ENCODE measurements at regions not wholly inside any gene's neighbourhood (a gene's known extent, or its start where the extent isn't known, plus 50 kb on each side); places are given as distances from the start of the nearest gene placed in this dataset.
A peak's percentile ranks its signal among the peaks of the same experiment; 100 is the strongest.

- in situ Hi-C loops (cut with MboI; ENCODE audit: low pct_unique_long_range_greater_than_20kb in 2 of 9, low sequenced_read_pairs in 9 of 9, unreplicated experiment in 9 of 9): no loop called here
- 80 to 100% (median 82%) methylated on average over 1 to 3 of the region's 3 CpGs; no CpG with 5 or more reads in 7 of the 10 experiments for WGBS, 10 experiments
- H3K4me1 ChIP-seq (replicated peaks in 1 of 2): peaks cover 25 to 31% of the 10 kb centered on the region in 2 donors
- H3K27ac ChIP-seq: no peak overlapping the region
- ATAC-seq (replicated peaks in 6 of 8): no peak
- no peak overlapping the region for H3K4me3 ChIP-seq
Measured at GRCh38 chr11:121792185-121792584, 323.8 kb downstream of the BLID start.

- WGBS, 10 experiments: 63 to 94% (median 78%) methylated on average over 1 to 2 of the region's 2 CpGs
- peaks cover 20 to 22% of the 10 kb centered on the region in 2 donors for H3K4me1 ChIP-seq (replicated peaks in 1 of 2)
- H3K4me3 ChIP-seq: no peak overlapping the region
- no peak overlapping the region for H3K27ac ChIP-seq
- no peak for ATAC-seq (replicated peaks in 6 of 8)
- in situ Hi-C loops (cut with MboI; ENCODE audit: low pct_unique_long_range_greater_than_20kb in 2 of 9, low sequenced_read_pairs in 9 of 9, unreplicated experiment in 9 of 9): no loop called here
Measured at GRCh38 chr11:121790430-121790829, 325.6 kb downstream of the BLID start.

- Histone ChIP-seq H3K4me1 (replicated peaks in 1 of 2) (peaks cover 0 to 10% of the 10 kb centered on the region in 2 donors), H3K27ac (no peak overlapping the region), H3K4me3 (no peak overlapping the region)
- WGBS, 10 experiments: 0 to 100% (median 37%) methylated on average over 1 to 2 of the region's 2 CpGs; no CpG with 5 or more reads in 3 of the 10 experiments
- in situ Hi-C loops (cut with MboI; ENCODE audit: low pct_unique_long_range_greater_than_20kb in 2 of 9, low sequenced_read_pairs in 9 of 9, unreplicated experiment in 9 of 9): no loop called here
- no peak for ATAC-seq (replicated peaks in 6 of 8)
Measured at GRCh38 chr11:121780971-121781370, 328.2 kb upstream of the SORL1-AS1 start.

- peak in 1 of 8 experiments; percentile 47 for ATAC-seq (replicated peaks in 6 of 8)
- in situ Hi-C loops (cut with MboI; ENCODE audit: low pct_unique_long_range_greater_than_20kb in 2 of 9, low sequenced_read_pairs in 9 of 9, unreplicated experiment in 9 of 9): no loop called here
- WGBS, 10 experiments: 0 to 100% (median 67%) methylated on average over 1 to 3 of the region's 3 CpGs; no CpG with 5 or more reads in 2 of the 10 experiments
Measured at GRCh38 chr11:121777056-121777455, 324.3 kb upstream of the SORL1-AS1 start.

GRCh38 chr11:121775276-121775675, 322.5 kb upstream of the SORL1-AS1 start:
- in situ Hi-C loops (cut with MboI; ENCODE audit: low pct_unique_long_range_greater_than_20kb in 2 of 9, low sequenced_read_pairs in 9 of 9, unreplicated experiment in 9 of 9): no loop called here
- no peak for ATAC-seq (replicated peaks in 6 of 8)
- Histone ChIP-seq H3K27ac (no peak overlapping the region), H3K4me1 (replicated peaks in 1 of 2) (peaks cover 0 to 15% of the 10 kb centered on the region in 2 donors), H3K4me3 (no peak overlapping the region)
- 20 to 80% (median 37%) methylated on average over 1 to 5 of the region's 5 CpGs; no CpG with 5 or more reads in 3 of the 10 experiments for WGBS, 10 experiments

More at GRCh38 chr11:121777056-121777455, 324.3 kb upstream of the SORL1-AS1 start:
- peaks cover 0 to 15% of the 10 kb centered on the region in 2 donors for H3K4me1 ChIP-seq (replicated peaks in 1 of 2)
- no peak overlapping the region for H3K27ac ChIP-seq
- no peak overlapping the region for H3K4me3 ChIP-seq

- peaks cover 0 to 15% of the 10 kb centered on the region in 2 donors for H3K4me1 ChIP-seq (replicated peaks in 1 of 2)
- no peak overlapping the region for H3K4me3 ChIP-seq
- WGBS, 10 experiments: 83 to 100% (median 100%) methylated on average over 1 to 2 of the region's 2 CpGs; no CpG with 5 or more reads in 4 of the 10 experiments
- ATAC-seq (replicated peaks in 6 of 8): no peak
- in situ Hi-C loops (cut with MboI; ENCODE audit: low pct_unique_long_range_greater_than_20kb in 2 of 9, low sequenced_read_pairs in 9 of 9, unreplicated experiment in 9 of 9): no loop called here
- no peak overlapping the region for H3K27ac ChIP-seq
Measured at GRCh38 chr11:121773076-121773475, 320.3 kb upstream of the SORL1-AS1 start.

- Histone ChIP-seq H3K4me3 (no peak overlapping the region), H3K27ac (no peak overlapping the region), H3K4me1 (replicated peaks in 1 of 2) (peaks cover 0 to 5% of the 10 kb centered on the region in 2 donors)
- no peak for ATAC-seq (replicated peaks in 6 of 8)
- WGBS, 10 experiments: 57 to 100% (median 85%) methylated on average over 1 to 4 of the region's 4 CpGs
- in situ Hi-C loops (cut with MboI; ENCODE audit: low pct_unique_long_range_greater_than_20kb in 2 of 9, low sequenced_read_pairs in 9 of 9, unreplicated experiment in 9 of 9): no loop called here
Measured at GRCh38 chr11:121770939-121771595, 318.3 kb upstream of the SORL1-AS1 start.

- in situ Hi-C loops (cut with MboI; ENCODE audit: low pct_unique_long_range_greater_than_20kb in 2 of 9, low sequenced_read_pairs in 9 of 9, unreplicated experiment in 9 of 9): no loop called here
- no peak overlapping the region for H3K27ac ChIP-seq
- no peak for ATAC-seq (replicated peaks in 6 of 8)
- no peak overlapping the region for H3K4me3 ChIP-seq
- 0 to 100% (median 86%) methylated on average over 1 to 2 of the region's 2 CpGs; no CpG with 5 or more reads in 2 of the 10 experiments for WGBS, 10 experiments
- H3K4me1 ChIP-seq (replicated peaks in 1 of 2): peaks cover 0 to 11% of the 10 kb centered on the region in 2 donors
Measured at GRCh38 chr11:121769191-121769590, 316.4 kb upstream of the SORL1-AS1 start.

GRCh38 chr11:121767433-121767832, 314.7 kb upstream of the SORL1-AS1 start:
- Histone ChIP-seq H3K27ac (no peak overlapping the region), H3K4me3 (no peak overlapping the region), H3K4me1 (replicated peaks in 1 of 2) (peaks cover 7 to 13% of the 10 kb centered on the region in 2 donors)
- in situ Hi-C loops (cut with MboI; ENCODE audit: low pct_unique_long_range_greater_than_20kb in 2 of 9, low sequenced_read_pairs in 9 of 9, unreplicated experiment in 9 of 9): no loop called here
- WGBS, 10 experiments: 60 to 100% (median 100%) methylated on average over 1 to 3 of the region's 3 CpGs; no CpG with 5 or more reads in 1 of the 10 experiments
- no peak for ATAC-seq (replicated peaks in 6 of 8)

- 10 to 90% (median 72%) methylated on average over 2 to 4 of the region's 4 CpGs; no CpG with 5 or more reads in 1 of the 10 experiments for WGBS, 10 experiments
- Histone ChIP-seq H3K27ac (no peak overlapping the region), H3K4me1 (replicated peaks in 1 of 2) (peaks cover 7 to 17% of the 10 kb centered on the region in 2 donors), H3K4me3 (no peak overlapping the region)
- in situ Hi-C loops (cut with MboI; ENCODE audit: low pct_unique_long_range_greater_than_20kb in 2 of 9, low sequenced_read_pairs in 9 of 9, unreplicated experiment in 9 of 9): no loop called here
- ATAC-seq (replicated peaks in 6 of 8): no peak
Measured at GRCh38 chr11:121766991-121767390, 314.2 kb upstream of the SORL1-AS1 start.

- in situ Hi-C loops (cut with MboI; ENCODE audit: low pct_unique_long_range_greater_than_20kb in 2 of 9, low sequenced_read_pairs in 9 of 9, unreplicated experiment in 9 of 9): no loop called here
- 40 to 100% (median 100%) methylated on average over 1 to 7 of the region's 16 CpGs; no CpG with 5 or more reads in 5 of the 10 experiments for WGBS, 10 experiments
- no peak for ATAC-seq (replicated peaks in 6 of 8)
- H3K4me3 ChIP-seq: no peak overlapping the region
- H3K4me1 ChIP-seq (replicated peaks in 1 of 2): peaks cover 7 to 21% of the 10 kb centered on the region in 2 donors
- H3K27ac ChIP-seq: no peak overlapping the region
Measured at GRCh38 chr11:121766166-121766565, 313.4 kb upstream of the SORL1-AS1 start.

GRCh38 chr11:121763526-121763925, 310.8 kb upstream of the SORL1-AS1 start:
- ATAC-seq (replicated peaks in 6 of 8): no peak
- 50 to 100% (median 93%) methylated on average over 1 to 3 of the region's 3 CpGs; no CpG with 5 or more reads in 2 of the 10 experiments for WGBS, 10 experiments
- Histone ChIP-seq H3K4me3 (no peak overlapping the region), H3K4me1 (replicated peaks in 1 of 2) (peaks cover 7 to 21% of the 10 kb centered on the region in 2 donors), H3K27ac (no peak overlapping the region)
- in situ Hi-C loops (cut with MboI; ENCODE audit: low pct_unique_long_range_greater_than_20kb in 2 of 9, low sequenced_read_pairs in 9 of 9, unreplicated experiment in 9 of 9): no loop called here

- Histone ChIP-seq H3K4me3 (no peak overlapping the region), H3K4me1 (replicated peaks in 1 of 2) (peaks cover 7 to 21% of the 10 kb centered on the region in 2 donors), H3K27ac (no peak overlapping the region)
- WGBS, 10 experiments: 0 to 100% (median 82%) methylated on average over 1 to 6 of the region's 11 CpGs; no CpG with 5 or more reads in 4 of the 10 experiments
- in situ Hi-C loops (cut with MboI; ENCODE audit: low pct_unique_long_range_greater_than_20kb in 2 of 9, low sequenced_read_pairs in 9 of 9, unreplicated experiment in 9 of 9): no loop called here
- peak in 6 of 8 experiments; percentile 19 to 58 (median 46) for ATAC-seq (replicated peaks in 6 of 8)
Measured at GRCh38 chr11:121762820-121763219, 310.1 kb upstream of the SORL1-AS1 start.

Data from motor neuron (in vitro differentiated cells).